NCI-H524 (cell line): ENCODE measurements at regions not wholly inside any gene's neighbourhood (a gene's known extent, or its start where the extent isn't known, plus 50 kb on each side); places are given as distances from the start of the nearest gene placed in this dataset.

Source experiments
- DNase-seq, 2 experiments: peaks; one replicate each; lab custom pipeline; 2025; lab: John Stamatoyannopoulos, UW

- no peak for DNase-seq
Observed at GRCh38 chr9:96183751-96184150, 118.2 kb downstream of the HSD17B3 start.

GRCh38 chr9:96178153-96178552, 123.8 kb downstream of the HSD17B3 start:
- DNase-seq, result no peak

DNA sequence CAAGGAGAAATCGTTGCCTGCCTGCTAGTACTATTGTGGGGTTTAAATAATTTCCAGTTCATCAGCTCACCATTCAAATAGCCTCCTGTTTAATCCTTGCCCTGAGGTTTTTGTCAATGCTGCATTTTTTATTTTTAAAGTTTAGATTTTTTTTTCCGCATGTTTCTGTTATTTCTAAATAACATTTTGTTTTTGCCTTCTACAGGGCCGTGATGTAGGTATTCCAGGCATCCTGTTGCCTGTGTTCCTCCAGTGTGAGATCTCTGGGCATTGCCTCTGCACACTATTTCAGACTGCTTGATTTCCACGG, 124.3 kb downstream of the HSD17B3 start:
- no peak for DNase-seq

GRCh38 chr9:96177005-96177718, 124.8 kb downstream of the HSD17B3 start:
- peak; percentile 63 to 88 for DNase-seq

- no peak for DNase-seq
Observed at GRCh38 chr9:96175796-96176195, 126.2 kb downstream of the HSD17B3 start.

DNA sequence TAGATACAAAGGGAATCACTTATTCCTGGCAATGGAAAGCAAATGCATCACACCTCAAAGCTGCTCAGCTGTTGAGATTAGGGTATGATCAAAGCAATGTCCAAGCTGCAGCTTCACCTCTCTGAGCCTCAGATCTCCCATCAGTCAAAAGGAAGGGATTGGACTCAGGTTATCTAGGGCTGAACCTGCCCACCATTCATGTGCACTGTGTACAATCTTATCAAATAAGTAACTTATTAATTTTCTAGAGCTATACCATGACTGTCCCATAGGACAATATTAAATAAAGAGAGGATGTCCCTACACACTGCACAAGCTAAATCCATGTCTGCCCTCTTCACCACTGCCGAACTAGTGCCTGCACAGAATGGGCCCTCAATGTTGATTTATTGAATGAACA, 127.0 kb downstream of the HSD17B3 start:
- DNase-seq, result no peak

- no peak for DNase-seq
Observed at GRCh38 chr9:96174371-96174770, 127.6 kb downstream of the HSD17B3 start.

- DNase-seq, result no peak
Observed at GRCh38 chr9:96173640-96174039, 128.3 kb downstream of the HSD17B3 start.

DNA sequence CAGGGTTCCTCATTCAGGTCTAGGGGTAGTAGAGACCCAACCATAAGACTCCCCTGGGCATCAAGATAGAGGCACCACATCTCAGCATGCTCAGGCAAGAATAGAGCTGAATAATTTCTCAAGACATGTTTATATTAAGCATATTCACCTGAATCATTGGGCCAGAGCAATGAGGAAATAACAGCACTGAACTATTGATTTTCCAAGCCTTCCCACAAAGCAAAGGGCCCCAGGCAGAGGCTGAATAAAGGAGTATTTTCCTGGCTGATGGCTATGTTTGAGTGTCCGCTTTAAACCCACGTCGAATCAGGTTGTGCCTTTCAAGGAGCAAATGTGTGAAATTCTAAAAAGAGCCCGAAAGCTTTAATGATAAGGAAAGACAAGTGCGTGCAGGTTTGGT, 129.2 kb downstream of the HSD17B3 start:
- no peak for DNase-seq

DNA sequence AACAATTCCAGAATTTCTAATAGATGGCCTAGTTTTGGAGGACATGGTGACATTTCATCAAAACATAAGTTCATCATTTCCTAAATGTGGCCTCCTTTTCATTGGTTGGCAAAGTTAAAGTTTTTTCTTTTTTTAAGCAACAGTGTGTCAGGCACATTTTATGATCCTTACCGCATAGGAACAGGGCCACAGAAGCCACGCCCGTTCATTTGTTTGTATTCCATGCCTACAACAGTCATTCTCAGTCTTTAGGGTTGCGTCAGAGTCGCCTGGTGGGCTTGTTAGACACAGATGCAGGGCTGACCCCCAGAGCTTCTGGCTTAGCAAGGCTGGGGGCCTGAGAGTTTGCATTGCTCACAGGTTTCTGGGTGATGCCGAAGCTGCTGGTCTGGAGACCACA, 130.2 kb downstream of the HSD17B3 start:
- no peak for DNase-seq

DNA sequence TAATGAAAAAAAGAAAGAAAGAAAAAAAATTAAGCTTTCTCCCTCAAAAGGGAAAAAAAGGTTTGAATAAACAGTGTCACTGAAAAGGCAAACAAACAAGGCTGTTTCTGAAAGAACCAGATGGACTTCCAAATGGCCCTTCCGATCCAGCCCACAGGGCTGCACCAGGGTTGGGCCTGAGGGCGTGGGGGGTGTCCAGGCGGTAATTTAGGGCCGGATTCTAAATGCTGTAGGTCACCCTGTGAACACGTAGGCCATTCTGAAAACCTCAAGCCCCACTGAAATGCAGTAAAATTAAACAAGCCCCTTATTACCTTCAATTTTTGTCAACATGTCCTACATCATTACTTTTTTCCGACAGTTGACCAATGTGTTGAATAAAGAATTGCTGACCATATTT, 132.1 kb downstream of the HSD17B3 start:
- no peak for DNase-seq

DNA sequence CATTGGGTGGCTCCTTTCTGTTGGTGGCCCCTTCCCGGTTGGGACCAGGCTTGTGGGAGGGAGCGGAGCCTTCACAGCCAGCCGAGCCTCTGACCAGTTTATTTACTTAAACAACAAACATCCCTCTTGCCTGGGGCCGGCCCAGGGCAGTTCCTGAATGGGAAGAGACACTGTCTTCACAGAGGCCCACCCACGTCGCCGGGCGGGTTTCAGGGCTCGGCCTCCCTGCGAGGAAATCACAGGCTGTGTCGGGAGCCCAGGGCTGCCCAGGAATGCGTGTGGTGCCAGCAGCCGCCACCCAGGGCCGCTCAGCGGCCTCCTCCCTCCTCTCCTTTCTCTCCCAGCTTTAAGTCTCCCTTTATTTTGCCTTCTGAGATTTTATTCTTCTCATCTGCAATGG, 132.5 kb downstream of the HSD17B3 start:
- DNase-seq, result no peak

GRCh38 chr9:96168882-96169281, 133.1 kb downstream of the HSD17B3 start:
- no peak for DNase-seq

DNA sequence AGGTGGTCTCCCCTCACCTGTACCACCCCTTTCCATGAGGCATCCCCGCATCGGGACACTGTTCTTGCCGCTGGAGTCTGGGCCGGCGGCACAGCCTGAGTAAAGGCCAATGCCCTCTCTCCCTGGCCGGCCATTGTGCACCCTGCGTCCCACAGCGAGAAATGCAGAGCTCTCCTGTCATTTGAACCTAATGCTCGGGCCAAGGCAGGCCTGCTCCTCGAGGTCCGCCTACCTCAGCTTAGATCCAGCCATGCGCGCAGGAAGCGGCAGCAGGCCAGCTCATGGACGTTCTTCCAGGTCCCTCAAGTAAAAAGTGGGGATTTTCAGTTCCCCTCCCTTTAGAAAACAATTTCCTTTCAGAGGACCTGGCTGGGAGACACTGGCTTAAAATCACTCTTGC, 135.0 kb downstream of the HSD17B3 start:
- no peak for DNase-seq

- DNase-seq, result no peak
Observed at GRCh38 chr9:96164268-96164683, 137.7 kb downstream of the HSD17B3 start.

GRCh38 chr9:96163712-96164111, 138.3 kb downstream of the HSD17B3 start:
- no peak for DNase-seq

GRCh38 chr9:96163161-96163560, 138.8 kb downstream of the HSD17B3 start:
- no peak for DNase-seq

DNA sequence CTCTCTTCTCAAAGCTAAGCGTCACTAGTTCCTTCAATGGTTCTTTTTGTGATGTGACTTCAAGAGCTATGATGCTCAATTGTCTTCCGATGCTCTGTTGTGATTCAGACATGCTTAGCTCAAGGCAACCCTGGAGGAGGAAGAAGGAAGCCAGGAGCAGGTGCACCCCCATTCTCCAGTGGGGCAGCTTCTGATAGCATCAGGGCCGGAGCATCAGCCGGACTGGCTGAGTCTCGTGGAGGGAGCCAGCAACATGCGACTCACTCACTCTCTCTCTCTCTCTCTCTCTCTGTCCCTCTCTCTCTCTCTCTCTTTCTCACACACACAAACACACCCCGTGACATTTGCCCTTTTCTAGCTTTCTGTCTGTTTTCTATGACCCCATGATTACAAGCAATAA, 140.2 kb downstream of the HSD17B3 start:
- no peak for DNase-seq

- DNase-seq, result no peak
Observed at GRCh38 chr9:96160866-96161265, 141.1 kb downstream of the HSD17B3 start.

- DNase-seq, result no peak
Observed at GRCh38 chr9:96160168-96160567, 141.8 kb downstream of the HSD17B3 start.

GRCh38 chr9:96159596-96159995, 142.4 kb downstream of the HSD17B3 start:
- DNase-seq, result no peak

DNA sequence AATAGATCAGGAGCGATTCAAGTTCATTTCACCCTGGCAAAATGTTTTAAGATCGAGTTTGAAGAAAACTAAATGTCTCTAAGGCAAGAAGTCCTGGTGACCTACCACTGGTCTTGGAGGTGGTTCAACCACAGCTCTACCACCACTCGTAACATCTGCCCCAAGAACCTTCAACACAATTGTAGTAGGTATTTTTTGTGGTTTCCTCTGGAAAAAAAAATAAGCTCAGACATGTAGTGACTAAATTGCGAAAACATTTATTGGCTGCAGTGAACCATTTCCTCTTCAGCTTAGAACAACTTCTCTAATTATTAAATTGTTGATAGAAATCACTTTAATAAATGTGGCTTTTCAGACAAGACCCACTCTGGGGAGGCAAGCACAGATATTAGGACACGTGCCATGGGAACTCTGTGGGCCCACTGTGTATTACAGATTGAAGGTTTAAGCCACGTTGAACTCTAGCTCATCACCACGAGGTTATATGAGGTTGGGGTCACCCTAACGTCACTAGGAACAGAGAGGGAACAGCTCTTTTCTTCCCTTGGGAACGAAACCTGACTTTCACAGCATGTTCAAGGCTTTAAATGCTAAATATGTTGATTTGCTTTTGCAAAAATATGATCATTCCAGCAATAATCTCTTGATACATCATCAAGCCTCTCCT, 142.9 kb downstream of the HSD17B3 start:
- DNase-seq, result no peak

DNA sequence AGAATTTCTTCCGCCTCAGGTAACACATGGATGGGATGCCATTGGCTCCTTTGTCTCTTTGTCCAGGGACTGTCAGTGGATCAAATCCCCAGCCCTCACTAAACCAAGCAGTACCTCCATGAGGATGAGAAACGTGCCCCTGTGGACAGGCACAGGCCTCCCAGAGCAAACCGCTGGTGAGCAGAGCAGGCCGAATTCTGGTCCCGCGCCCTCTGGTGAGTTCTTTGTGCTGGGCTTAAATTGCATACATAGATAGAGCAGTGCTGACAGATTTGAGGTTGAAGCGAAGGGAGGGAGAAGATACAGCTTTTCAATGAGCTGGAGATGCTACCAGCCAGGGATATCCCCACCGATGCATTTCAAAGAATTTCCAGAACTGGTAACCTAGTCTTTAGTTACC, 143.8 kb downstream of the HSD17B3 start:
- no peak for DNase-seq

DNA sequence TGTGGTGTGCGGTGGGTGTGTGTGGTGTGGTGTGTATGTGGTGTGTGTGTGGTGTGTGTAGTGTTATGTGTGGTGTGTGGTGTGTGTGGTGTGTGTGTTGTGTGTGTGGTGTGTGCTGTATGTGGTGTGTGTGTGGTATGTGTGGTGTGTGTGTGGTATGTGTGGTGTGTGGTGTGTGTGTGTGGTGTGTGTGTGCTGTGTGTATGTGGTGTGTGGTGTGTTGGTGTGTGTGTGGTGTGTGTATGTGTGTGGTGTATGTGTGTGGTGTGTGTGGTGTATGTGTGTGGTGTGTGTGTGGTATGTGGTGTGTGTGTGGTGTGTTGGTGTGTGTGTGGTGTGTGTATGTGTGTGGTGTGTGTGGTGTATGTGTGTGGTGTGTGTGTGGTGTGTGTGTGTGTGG, 144.3 kb downstream of the HSD17B3 start:
- DNase-seq, result no peak
